Subcutaneous abdominal adipose tissue (tissue), 5 donors: ENCODE measurements at regions not wholly inside any gene's neighbourhood (a gene's known extent, or its start where the extent isn't known, plus 50 kb on each side); places are given as distances from the start of the nearest gene placed in this dataset.

ENCODE experiments used
- H3K27ac ChIP-seq: one replicate; pipeline ENCODE4 v1.7.0; 2013; ENCODE audit warnings: low read depth, mild to moderate bottlenecking, inconsistent platforms, low read length, moderate library complexity
- H3K27me3 ChIP-seq, 5 donors: one replicate each; pipeline ENCODE4 v1.7.0; 2013; ENCODE audit warnings: low read length in 5 of 5, inconsistent platforms in 1 of 5; ENCODE audit not compliant: control insufficient read depth in 5 of 5, insufficient read depth in 4 of 5
- H3K36me3 ChIP-seq, 5 donors: one replicate each; pipeline ENCODE4 v1.7.0; 2013; ENCODE audit warnings: low read length in 5 of 5; ENCODE audit not compliant: control insufficient read depth in 5 of 5, insufficient read depth in 5 of 5
- H3K4me1 ChIP-seq, 5 donors: one replicate each; pipeline ENCODE4 v1.7.0; 2013; ENCODE audit warnings: low read length in 5 of 5, mild to moderate bottlenecking in 3 of 5, moderate library complexity in 1 of 5; ENCODE audit not compliant: control insufficient read depth in 5 of 5, insufficient read depth in 5 of 5
- H3K4me3 ChIP-seq, 5 donors: one replicate each; pipeline ENCODE4 v1.7.0; 2013; ENCODE audit warnings: low read length in 5 of 5, low read depth in 1 of 5
- H3K9ac ChIP-seq, 5 donors: one replicate each; pipeline ENCODE4 v1.7.0; 2013; ENCODE audit warnings: low read length in 5 of 5, mild to moderate bottlenecking in 4 of 5, moderate library complexity in 3 of 5
- H3K9me3 ChIP-seq, 5 donors: one replicate each; pipeline ENCODE4 v1.7.0; 2013; ENCODE audit warnings: low read length in 5 of 5; ENCODE audit not compliant: control insufficient read depth in 5 of 5
- donor health status: healthy.
- donor health status: healthy.
- donor health status: healthy.
- donor health status: healthy.
- donor health status: healthy.

- Histone ChIP-seq H3K36me3 (no peaks in the 10 kb centered on the region), H3K9ac (no peak overlapping the region), H3K9me3 (peaks cover 0 to 2% (median 0%) of the 10 kb centered on the region in 5 donors), H3K4me3 (no peak overlapping the region), H3K27ac (no peak overlapping the region), H3K4me1 (no peaks in the 10 kb centered on the region), H3K27me3 (no peaks in the 10 kb centered on the region)
These were observed 537.7 kb upstream of the NMUR2 start for GRCh38 chr5:152942633-152943336.

GRCh38 chr5:152953788-152954483 is 536.5 kb upstream of the GRIA1 start:
- Histone ChIP-seq H3K27me3 (no peaks in the 10 kb centered on the region), H3K36me3 (no peaks in the 10 kb centered on the region), H3K4me1 (no peaks in the 10 kb centered on the region), H3K4me3 (no peak overlapping the region), H3K27ac (no peak overlapping the region), H3K9me3 (no peaks in the 10 kb centered on the region), H3K9ac (no peak overlapping the region)

GRCh38 chr5:152956943-152957613 is 533.4 kb upstream of the GRIA1 start:
- H3K36me3 ChIP-seq: no peaks in the 10 kb centered on the region
- no peaks in the 10 kb centered on the region for H3K9me3 ChIP-seq
- H3K4me3 ChIP-seq: no peak overlapping the region
- H3K27me3 ChIP-seq: no peaks in the 10 kb centered on the region
- no peaks in the 10 kb centered on the region for H3K4me1 ChIP-seq
- no peak overlapping the region for H3K27ac ChIP-seq
- H3K9ac ChIP-seq: no peak overlapping the region

- Histone ChIP-seq H3K27me3 (no peaks in the 10 kb centered on the region), H3K36me3 (no peaks in the 10 kb centered on the region), H3K9ac (no peak overlapping the region), H3K4me1 (no peaks in the 10 kb centered on the region), H3K4me3 (no peak overlapping the region), H3K27ac (no peak overlapping the region), H3K9me3 (peaks cover 0 to 11% (median 4%) of the 10 kb centered on the region in 5 donors)
These were observed 512.2 kb upstream of the GRIA1 start for GRCh38 chr5:152978141-152978835.

GRCh38 chr5:152987131-152987530 is 503.3 kb upstream of the GRIA1 start:
- Histone ChIP-seq H3K9ac (no peak overlapping the region), H3K4me3 (no peak overlapping the region), H3K9me3 (no peaks in the 10 kb centered on the region), H3K36me3 (no peaks in the 10 kb centered on the region), H3K27me3 (no peaks in the 10 kb centered on the region), H3K4me1 (no peaks in the 10 kb centered on the region), H3K27ac (no peak overlapping the region)

- no peak overlapping the region for H3K27ac ChIP-seq
- H3K9ac ChIP-seq: no peak overlapping the region
These were observed 500.3 kb upstream of the GRIA1 start for GRCh38 chr5:152990217-152990616.

GRCh38 chr5:152990649-152991048 is 499.8 kb upstream of the GRIA1 start:
- Histone ChIP-seq H3K9me3 (no peaks in the 10 kb centered on the region), H3K27ac (no peak overlapping the region), H3K36me3 (no peaks in the 10 kb centered on the region), H3K27me3 (no peaks in the 10 kb centered on the region), H3K4me1 (no peaks in the 10 kb centered on the region), H3K9ac (no peak overlapping the region), H3K4me3 (no peak overlapping the region)

More at GRCh38 chr5:152990217-152990616, 500.3 kb upstream of the GRIA1 start:
- H3K9me3 ChIP-seq: no peaks in the 10 kb centered on the region
- no peaks in the 10 kb centered on the region for H3K36me3 ChIP-seq
- no peak overlapping the region for H3K4me3 ChIP-seq
- H3K27me3 ChIP-seq: no peaks in the 10 kb centered on the region
- no peaks in the 10 kb centered on the region for H3K4me1 ChIP-seq

GRCh38 chr5:152994033-152994680 is 496.3 kb upstream of the GRIA1 start:
- H3K4me3 ChIP-seq: no peak overlapping the region
- H3K9ac ChIP-seq: no peak overlapping the region
- no peaks in the 10 kb centered on the region for H3K4me1 ChIP-seq
- H3K9me3 ChIP-seq: no peaks in the 10 kb centered on the region
- no peaks in the 10 kb centered on the region for H3K27me3 ChIP-seq
- H3K27ac ChIP-seq: no peak overlapping the region
- H3K36me3 ChIP-seq: no peaks in the 10 kb centered on the region

- no peak overlapping the region for H3K4me3 ChIP-seq
- no peaks in the 10 kb centered on the region for H3K9me3 ChIP-seq
- H3K36me3 ChIP-seq: no peaks in the 10 kb centered on the region
- no peak overlapping the region for H3K27ac ChIP-seq
- no peaks in the 10 kb centered on the region for H3K27me3 ChIP-seq
- no peak overlapping the region for H3K9ac ChIP-seq
- H3K4me1 ChIP-seq: no peaks in the 10 kb centered on the region
These were observed 495.2 kb upstream of the GRIA1 start for GRCh38 chr5:152995214-152995725.
